Thyroid gland (tissue), 4 donors: ENCODE measurements at regions not wholly inside any gene's neighbourhood (a gene's known extent, or its start where the extent isn't known, plus 50 kb on each side); places are given as distances from the start of the nearest gene placed in this dataset.

Experiments
- DNase-seq, 2 donors: peaks; one replicate each; pipeline ENCODE4 v3.0.0-alpha.2; 2019
- H3K27ac ChIP-seq, 3 donors: fragments of 200-600 bp; sonication (generic); 1 replicate in 2 of 3; 2 replicates in 1 of 3; pipeline ENCODE4 v1.5.1; 2016 to 2019; ENCODE audit warnings: mild to moderate bottlenecking in 1 of 3, moderate library complexity in 1 of 3
- H3K27me3 ChIP-seq: fragments of 200-600 bp; sonication (generic); one replicate; pipeline ENCODE4 v1.5.1; 2019
- H3K36me3 ChIP-seq, 2 donors: fragments of 200-600 bp; sonication (generic); one replicate each; pipeline ENCODE4 v1.5.1; 2016 to 2019
- H3K4me1 ChIP-seq, 2 donors: fragments of 200-600 bp; sonication (generic); one replicate each; pipeline ENCODE4 v1.5.1; 2017 to 2019
- H3K4me3 ChIP-seq, 3 donors: fragments of 200-600 bp; sonication (generic); replicated peaks in 1 of 3; 1 replicate in 2 of 3; 2 replicates in 1 of 3; pipeline ENCODE4 v1.5.1; 2016; ENCODE audit warnings: mild to moderate bottlenecking in 1 of 3
- H3K9me3 ChIP-seq: fragments of 200-600 bp; sonication (generic); one replicate; pipeline ENCODE4 v1.5.1; 2017
- POLR2A ChIP-seq, 2 donors: fragments of 450-650 bp; IDR thresholded peaks; one replicate each; pipeline ENCODE4 v1.6.1; 2017; ENCODE audit warnings: antibody characterized with exemption in 2 of 2, mild to moderate bottlenecking in 2 of 2, moderate library complexity in 1 of 2
- WGBS, 2 donors: methylation state at CpG; one replicate each; pipeline ENCODE4 v1.1.5; 2017; 5-methylcytosine and 5-hydroxymethylcytosine counted together
- intact Hi-C: fragments of 100-400 bp; cut with DNase I; formaldehyde crosslinking; loops from one replicate; pipeline ENCODE4 v1.15.1; 2023
- TF ChIP-seq, protein P1 (sequence below), 6 experiments: fragments of 200-600 bp in 3 of 6; fragments of 450-650 bp in 3 of 6; sonication (generic) in 3 of 6; IDR thresholded peaks; one replicate each; pipeline ENCODE4 v1.5.1; 2016 to 2019; ENCODE audit warnings: antibody characterized with exemption in 6 of 6, mild to moderate bottlenecking in 2 of 6, inconsistent platforms in 1 of 6, moderate library complexity in 1 of 6

- Histone ChIP-seq H3K4me1 (no peaks in the 10 kb centered on the region), H3K27me3 (no peaks in the 10 kb centered on the region), H3K4me3 (no peak overlapping the region), H3K9me3 (no peaks in the 10 kb centered on the region), H3K36me3 (no peaks in the 10 kb centered on the region), H3K27ac (no peak overlapping the region)
- TF ChIP-seq POLR2A (IDR thresholded peaks at IDR 0.05): no peak
- TF ChIP-seq, protein P1, sequence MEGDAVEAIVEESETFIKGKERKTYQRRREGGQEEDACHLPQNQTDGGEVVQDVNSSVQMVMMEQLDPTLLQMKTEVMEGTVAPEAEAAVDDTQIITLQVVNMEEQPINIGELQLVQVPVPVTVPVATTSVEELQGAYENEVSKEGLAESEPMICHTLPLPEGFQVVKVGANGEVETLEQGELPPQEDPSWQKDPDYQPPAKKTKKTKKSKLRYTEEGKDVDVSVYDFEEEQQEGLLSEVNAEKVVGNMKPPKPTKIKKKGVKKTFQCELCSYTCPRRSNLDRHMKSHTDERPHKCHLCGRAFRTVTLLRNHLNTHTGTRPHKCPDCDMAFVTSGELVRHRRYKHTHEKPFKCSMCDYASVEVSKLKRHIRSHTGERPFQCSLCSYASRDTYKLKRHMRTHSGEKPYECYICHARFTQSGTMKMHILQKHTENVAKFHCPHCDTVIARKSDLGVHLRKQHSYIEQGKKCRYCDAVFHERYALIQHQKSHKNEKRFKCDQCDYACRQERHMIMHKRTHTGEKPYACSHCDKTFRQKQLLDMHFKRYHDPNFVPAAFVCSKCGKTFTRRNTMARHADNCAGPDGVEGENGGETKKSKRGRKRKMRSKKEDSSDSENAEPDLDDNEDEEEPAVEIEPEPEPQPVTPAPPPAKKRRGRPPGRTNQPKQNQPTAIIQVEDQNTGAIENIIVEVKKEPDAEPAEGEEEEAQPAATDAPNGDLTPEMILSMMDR (IDR thresholded peaks at IDR 0.05): no peak
- 81 to 83% methylated on average over 3 of the region's 3 CpGs for WGBS, 2 donors
- intact Hi-C loops: no loop called here
- no peak for DNase-seq
These were observed 120.7 kb upstream of the DTNBP1 start for GRCh38 chr6:15783484-15783883.

DNA sequence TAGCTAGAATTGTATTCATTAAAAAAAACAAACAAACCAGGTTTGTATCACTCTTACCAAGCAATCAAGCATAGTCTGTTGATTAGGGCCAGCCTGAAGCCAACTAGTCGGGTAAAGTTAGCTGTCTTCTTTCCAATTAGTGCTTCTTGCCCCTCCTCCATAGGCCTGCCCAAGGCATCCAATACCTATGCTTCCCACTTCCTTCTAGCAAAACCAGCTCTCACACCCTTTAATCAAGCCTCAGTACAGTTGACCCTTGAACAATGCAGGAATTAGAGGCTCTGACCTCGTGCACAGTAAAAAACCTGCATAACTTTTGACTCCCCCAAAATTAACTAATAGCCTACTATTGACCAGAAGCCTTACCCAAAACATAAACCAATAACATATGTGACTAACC, 119.1 kb upstream of the DTNBP1 start:
- intact Hi-C loops: no loop called here
- DNase-seq: no peak
- H3K36me3 ChIP-seq: no peaks in the 10 kb centered on the region
- no peak for TF ChIP-seq POLR2A (IDR thresholded peaks at IDR 0.05)
- TF ChIP-seq, protein P1 (IDR thresholded peaks at IDR 0.05): no peak
- no peaks in the 10 kb centered on the region for H3K27me3 ChIP-seq
- 82 to 85% methylated on average over 2 of the region's 2 CpGs for WGBS, 2 donors
- no peaks in the 10 kb centered on the region for H3K9me3 ChIP-seq
- H3K27ac ChIP-seq: no peak overlapping the region
- no peaks in the 10 kb centered on the region for H3K4me1 ChIP-seq
- H3K4me3 ChIP-seq: no peak overlapping the region

DNA sequence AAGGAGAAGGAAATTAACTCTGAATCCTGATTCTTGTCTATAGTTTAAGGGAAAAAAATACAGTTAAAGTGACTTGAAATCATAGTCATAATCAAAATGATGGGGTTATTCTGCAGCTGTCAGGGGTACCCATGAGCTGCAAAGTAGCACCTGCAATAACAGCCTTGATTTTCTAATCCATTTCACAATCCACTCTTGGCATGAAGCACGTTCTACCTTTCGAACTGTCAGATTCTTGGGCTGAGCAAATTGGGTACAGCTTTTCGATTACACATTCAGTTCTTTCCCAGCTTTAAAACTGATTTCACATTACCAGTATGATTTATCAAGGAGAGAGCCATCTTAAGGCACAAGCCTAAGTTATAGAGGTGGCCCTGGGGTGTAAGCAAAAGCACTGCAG, 118.5 kb upstream of the DTNBP1 start:
- 88 to 91% methylated on average over 3 of the region's 3 CpGs for WGBS, 2 donors
- H3K27ac ChIP-seq: no peak overlapping the region
- no peaks in the 10 kb centered on the region for H3K36me3 ChIP-seq
- no peaks in the 10 kb centered on the region for H3K9me3 ChIP-seq
- no peak for TF ChIP-seq POLR2A (IDR thresholded peaks at IDR 0.05)
- TF ChIP-seq, protein P1 (IDR thresholded peaks at IDR 0.05): no peak
- H3K4me3 ChIP-seq: no peak overlapping the region
- no peaks in the 10 kb centered on the region for H3K4me1 ChIP-seq
- intact Hi-C loops: no loop called here
- DNase-seq: no peak
- no peaks in the 10 kb centered on the region for H3K27me3 ChIP-seq

GRCh38 chr6:15780437-15780836, 117.6 kb upstream of the DTNBP1 start:
- no peak for TF ChIP-seq POLR2A (IDR thresholded peaks at IDR 0.05)
- TF ChIP-seq, protein P1 (IDR thresholded peaks at IDR 0.05): no peak
- intact Hi-C loops: no loop called here
- no peak overlapping the region for H3K27ac ChIP-seq
- H3K9me3 ChIP-seq: no peaks in the 10 kb centered on the region
- H3K27me3 ChIP-seq: no peaks in the 10 kb centered on the region
- DNase-seq: no peak
- 47 to 48% methylated on average over 2 of the region's 2 CpGs for WGBS, 2 donors
- no peaks in the 10 kb centered on the region for H3K36me3 ChIP-seq
- H3K4me3 ChIP-seq: no peak overlapping the region
- H3K4me1 ChIP-seq: no peaks in the 10 kb centered on the region

DNA sequence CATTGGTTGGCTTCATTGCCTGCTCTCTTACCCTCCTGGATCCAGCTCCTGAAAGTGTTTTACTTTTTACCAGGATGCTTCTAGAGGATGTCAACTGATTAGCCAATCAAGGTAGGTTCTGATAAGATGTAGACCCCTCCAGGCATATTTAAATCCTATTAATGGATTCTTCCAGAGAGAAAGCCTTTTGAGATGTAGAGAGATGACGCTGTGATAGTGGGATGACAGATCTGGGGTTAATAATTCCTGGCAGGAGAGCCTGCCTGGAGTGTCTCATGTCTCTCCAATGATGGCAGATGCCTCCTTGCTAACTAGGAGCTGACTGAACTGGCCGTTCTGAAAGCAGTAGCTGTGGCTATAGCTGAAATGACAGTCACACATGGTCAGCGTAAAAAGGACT, 116.9 kb upstream of the DTNBP1 start:
- H3K27ac ChIP-seq: no peak overlapping the region
- intact Hi-C loops: no loop called here
- H3K27me3 ChIP-seq: no peaks in the 10 kb centered on the region
- H3K36me3 ChIP-seq: no peaks in the 10 kb centered on the region
- H3K4me1 ChIP-seq: no peaks in the 10 kb centered on the region
- H3K9me3 ChIP-seq: no peaks in the 10 kb centered on the region
- no peak for DNase-seq
- 50 to 77% methylated on average over 3 of the region's 3 CpGs for WGBS, 2 donors
- TF ChIP-seq POLR2A (IDR thresholded peaks at IDR 0.05): no peak
- TF ChIP-seq, protein P1 (IDR thresholded peaks at IDR 0.05): no peak
- H3K4me3 ChIP-seq: no peak overlapping the region
